Choroid plexus epithelial cell (primary cell): ENCODE measurements at regions not wholly inside any gene's neighbourhood (a gene's known extent, or its start where the extent isn't known, plus 50 kb on each side); places are given as distances from the start of the nearest gene placed in this dataset.

ENCODE experiments used
- DNase-seq: peaks from one replicate; pipeline ENCODE4 v3.0.0-alpha.2; 2010; ENCODE audit warnings: low read depth
- H3K4me3 ChIP-seq: 2 replicates; pipeline ENCODE4 v1.5.1; 2011; ENCODE audit warnings: low read depth, mild to moderate bottlenecking, control low read depth, low read length, moderate library complexity
- CTCF ChIP-seq: conservative IDR thresholded peaks from 2 replicates; pipeline ENCODE4 v1.5.1; 2011; ENCODE audit warnings: low read depth, mild to moderate bottlenecking, control low read depth, inconsistent platforms, low read length, moderate library complexity

- no peak for TF ChIP-seq CTCF
- H3K4me3 ChIP-seq, result no peak overlapping the region
- no peak for DNase-seq
Observed at GRCh38 chr4:187883836-187884475, 111.6 kb upstream of the ZFP42 start.

GRCh38 chr4:187887906-187888305, 107.7 kb upstream of the ZFP42 start:
- no peak overlapping the region for H3K4me3 ChIP-seq
- no peak for TF ChIP-seq CTCF

GRCh38 chr4:187889651-187890050, 105.9 kb upstream of the ZFP42 start:
- DNase-seq, result no peak
- no peak overlapping the region for H3K4me3 ChIP-seq
- no peak for TF ChIP-seq CTCF

More at GRCh38 chr4:187887906-187888305, 107.7 kb upstream of the ZFP42 start:
- DNase-seq, result no peak

- no peak overlapping the region for H3K4me3 ChIP-seq
- no peak for TF ChIP-seq CTCF
- no peak for DNase-seq
Observed at GRCh38 chr4:187893418-187893817, 102.2 kb upstream of the ZFP42 start.

- no peak for TF ChIP-seq CTCF
- no peak overlapping the region for H3K4me3 ChIP-seq
- no peak for DNase-seq
Observed at GRCh38 chr4:187903106-187903505, 92.5 kb upstream of the ZFP42 start.

- no peak for TF ChIP-seq CTCF
- no peak overlapping the region for H3K4me3 ChIP-seq
- peak; percentile 1 for DNase-seq
Observed at GRCh38 chr4:187903700-187904099, 91.9 kb upstream of the ZFP42 start.

GRCh38 chr4:187908079-187908561, 87.5 kb upstream of the ZFP42 start:
- no peak for TF ChIP-seq CTCF
- DNase-seq, result peak; percentile 12
- no peak overlapping the region for H3K4me3 ChIP-seq
